ENCODE measurements at regions not wholly inside any gene's neighbourhood (a gene's known extent, or its start where the extent isn't known, plus 50 kb on each side); places are given as distances from the start of the nearest gene placed in this dataset.

DNA sequence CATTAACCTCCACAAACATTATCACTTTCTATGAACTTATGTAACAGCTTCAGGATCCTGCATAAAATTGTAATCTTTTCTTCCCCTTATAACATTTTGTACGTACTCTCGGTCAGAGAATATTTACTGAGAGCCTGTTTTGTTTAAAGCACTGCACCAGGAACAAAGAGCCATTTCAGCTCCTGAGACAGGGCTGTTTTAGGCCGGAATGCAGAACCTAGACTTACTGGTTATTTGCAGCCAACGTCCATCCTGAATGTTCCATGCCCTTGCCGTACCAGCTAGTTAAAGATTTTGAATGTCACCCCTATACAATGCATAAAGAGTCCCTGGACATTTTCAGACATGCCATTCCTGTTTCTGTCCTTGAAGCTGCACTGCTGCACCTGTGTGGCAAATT is 248.8 kb downstream of the PCDH7 start:
- intact Hi-C loops (cut with micrococcal nuclease; ENCODE audit: unreplicated experiment) = loop anchor here (10.0 kb wide), 1 partner anchor 706 kb away; no protein-coding TSS in a partner anchor
- ChIA-PET CTCF (no interaction called here), POLR2A (ENCODE audit: low non-redundant PET) (no interaction called here)
- TF ChIP-seq EZH2 (IDR thresholded peaks at IDR 0.05; ENCODE audit: borderline replicate concordance, low read depth, low read length, poor library complexity, severe bottlenecking) = no peak
- TF ChIP-seq, protein P1, sequence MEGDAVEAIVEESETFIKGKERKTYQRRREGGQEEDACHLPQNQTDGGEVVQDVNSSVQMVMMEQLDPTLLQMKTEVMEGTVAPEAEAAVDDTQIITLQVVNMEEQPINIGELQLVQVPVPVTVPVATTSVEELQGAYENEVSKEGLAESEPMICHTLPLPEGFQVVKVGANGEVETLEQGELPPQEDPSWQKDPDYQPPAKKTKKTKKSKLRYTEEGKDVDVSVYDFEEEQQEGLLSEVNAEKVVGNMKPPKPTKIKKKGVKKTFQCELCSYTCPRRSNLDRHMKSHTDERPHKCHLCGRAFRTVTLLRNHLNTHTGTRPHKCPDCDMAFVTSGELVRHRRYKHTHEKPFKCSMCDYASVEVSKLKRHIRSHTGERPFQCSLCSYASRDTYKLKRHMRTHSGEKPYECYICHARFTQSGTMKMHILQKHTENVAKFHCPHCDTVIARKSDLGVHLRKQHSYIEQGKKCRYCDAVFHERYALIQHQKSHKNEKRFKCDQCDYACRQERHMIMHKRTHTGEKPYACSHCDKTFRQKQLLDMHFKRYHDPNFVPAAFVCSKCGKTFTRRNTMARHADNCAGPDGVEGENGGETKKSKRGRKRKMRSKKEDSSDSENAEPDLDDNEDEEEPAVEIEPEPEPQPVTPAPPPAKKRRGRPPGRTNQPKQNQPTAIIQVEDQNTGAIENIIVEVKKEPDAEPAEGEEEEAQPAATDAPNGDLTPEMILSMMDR (conservative IDR thresholded peaks at IDR 0.05; ENCODE audit: low read depth, low read length) = no peak
- BruUV-seq (replicated peaks) = no TSS peak
- H3K27ac ChIP-seq (ENCODE audit: low read depth, low read length, poor library complexity, severe bottlenecking) = peak overlapping the region; percentile 31
- no peak for DNase-seq (ENCODE audit: low spot score)
- H3K9me3 ChIP-seq (ENCODE audit: low read depth, low read length, poor library complexity, severe bottlenecking) = no peaks in the 10 kb centered on the region
- H3K27me3 ChIP-seq (replicated peaks; ENCODE audit: insufficient read depth, low read depth, low read length, poor library complexity) = no peaks in the 10 kb centered on the region
- H3K36me3 ChIP-seq (ENCODE audit: insufficient read depth, low read length, poor library complexity, severe bottlenecking) = no peaks in the 10 kb centered on the region
- peaks cover 65% of the 10 kb centered on the region for H3K4me1 ChIP-seq (ENCODE audit: insufficient read depth, low read length, poor library complexity, severe bottlenecking)
- H3K4me3 ChIP-seq (ENCODE audit: low read depth, low read length, poor library complexity, severe bottlenecking) = no peak overlapping the region

DNA sequence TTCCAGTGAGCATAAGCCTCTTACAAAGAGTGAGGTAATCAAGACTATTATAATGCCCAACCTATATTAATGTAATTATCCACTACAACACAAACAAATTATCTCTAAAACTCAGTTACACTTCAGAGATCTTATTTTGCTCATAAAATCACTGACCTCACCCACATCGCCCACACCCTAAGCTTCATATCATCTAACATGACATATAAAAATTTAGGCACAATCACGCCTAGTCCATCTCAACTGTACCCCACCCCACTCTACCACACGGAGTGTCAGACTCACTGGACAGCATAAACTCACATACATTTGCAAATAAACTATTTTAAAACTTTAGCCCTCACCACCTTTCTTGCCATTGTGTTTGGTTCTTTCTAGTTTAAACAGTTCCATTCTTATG is 252.4 kb downstream of the PCDH7 start:
- POLR2A ChIA-PET (ENCODE audit: low non-redundant PET) = no interaction called here
- no TSS peak for BruUV-seq (replicated peaks)

DNA sequence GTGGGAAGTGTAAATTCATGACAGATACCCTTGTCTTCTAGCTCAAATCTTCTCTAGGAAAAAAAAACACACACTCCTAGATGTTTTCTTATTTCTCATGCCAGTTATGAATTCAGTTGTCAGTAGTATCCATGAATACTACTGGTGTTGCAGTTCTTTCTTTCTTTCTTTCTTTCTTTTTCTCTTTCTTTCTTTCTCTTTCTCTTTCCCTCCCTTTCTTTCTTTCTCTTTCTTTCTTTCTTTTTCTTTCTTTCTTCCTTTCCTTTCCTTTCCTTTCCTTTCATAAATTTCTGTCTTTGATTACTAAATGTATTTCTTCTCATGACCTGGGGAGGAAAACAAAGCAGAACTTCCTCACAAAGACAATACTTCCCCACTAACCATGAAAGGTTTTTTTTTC is 253.8 kb downstream of the PCDH7 start:
- CTCF ChIA-PET = no interaction called here
- BruUV-seq (replicated peaks) = no TSS peak
- H3K27ac ChIP-seq (ENCODE audit: low read depth, low read length, poor library complexity, severe bottlenecking) = peak overlapping the region; percentile 48
- no peaks in the 10 kb centered on the region for H3K27me3 ChIP-seq (replicated peaks; ENCODE audit: insufficient read depth, low read depth, low read length, poor library complexity)
- H3K9me3 ChIP-seq (ENCODE audit: low read depth, low read length, poor library complexity, severe bottlenecking) = no peaks in the 10 kb centered on the region
- DNase-seq (ENCODE audit: low spot score) = no peak
- POLR2A ChIA-PET (ENCODE audit: low non-redundant PET) = no interaction called here
- H3K4me3 ChIP-seq (ENCODE audit: low read depth, low read length, poor library complexity, severe bottlenecking) = no peak overlapping the region
- intact Hi-C loops (cut with micrococcal nuclease; ENCODE audit: unreplicated experiment) = loop anchor here (10.0 kb wide), 1 partner anchor 221 kb away; no protein-coding TSS in a partner anchor
- no peak for TF ChIP-seq EZH2 (IDR thresholded peaks at IDR 0.05; ENCODE audit: borderline replicate concordance, low read depth, low read length, poor library complexity, severe bottlenecking)
- TF ChIP-seq, protein P1 (conservative IDR thresholded peaks at IDR 0.05; ENCODE audit: low read depth, low read length) = no peak
- H3K36me3 ChIP-seq (ENCODE audit: insufficient read depth, low read length, poor library complexity, severe bottlenecking) = no peaks in the 10 kb centered on the region
- H3K4me1 ChIP-seq (ENCODE audit: insufficient read depth, low read length, poor library complexity, severe bottlenecking) = peaks cover 44% of the 10 kb centered on the region

More for the DNA sequence above, 252.4 kb downstream of the PCDH7 start:
- no peak overlapping the region for H3K4me3 ChIP-seq (ENCODE audit: low read depth, low read length, poor library complexity, severe bottlenecking)
- H3K27ac ChIP-seq (ENCODE audit: low read depth, low read length, poor library complexity, severe bottlenecking) = no peak overlapping the region
- CTCF ChIA-PET = no interaction called here
- H3K9me3 ChIP-seq (ENCODE audit: low read depth, low read length, poor library complexity, severe bottlenecking) = no peaks in the 10 kb centered on the region
- no peaks in the 10 kb centered on the region for H3K27me3 ChIP-seq (replicated peaks; ENCODE audit: insufficient read depth, low read depth, low read length, poor library complexity)
- intact Hi-C loops (cut with micrococcal nuclease; ENCODE audit: unreplicated experiment) = loop anchor here (10.0 kb wide), 1 partner anchor 222 kb away; no protein-coding TSS in a partner anchor
- TF ChIP-seq EZH2 (IDR thresholded peaks at IDR 0.05; ENCODE audit: borderline replicate concordance, low read depth, low read length, poor library complexity, severe bottlenecking) = no peak
- TF ChIP-seq, protein P1 (conservative IDR thresholded peaks at IDR 0.05; ENCODE audit: low read depth, low read length) = no peak
- H3K36me3 ChIP-seq (ENCODE audit: insufficient read depth, low read length, poor library complexity, severe bottlenecking) = no peaks in the 10 kb centered on the region
- H3K4me1 ChIP-seq (ENCODE audit: insufficient read depth, low read length, poor library complexity, severe bottlenecking) = peaks cover 50% of the 10 kb centered on the region
- DNase-seq (ENCODE audit: low spot score) = no peak
